Neural cell (in vitro differentiated cells): ENCODE measurements at regions not wholly inside any gene's neighbourhood (a gene's known extent, or its start where the extent isn't known, plus 50 kb on each side); places are given as distances from the start of the nearest gene placed in this dataset.

Experiments used
- EP300 ChIP-seq: fragments of 450-650 bp; conservative IDR thresholded peaks from 2 replicates; pipeline ENCODE4 v1.6.1; 2014; ENCODE audit warnings: antibody characterized with exemption, mild to moderate bottlenecking, moderate library complexity; ENCODE audit not compliant: poor library complexity, severe bottlenecking
- EZH2 ChIP-seq: fragments of 200-600, 300-800 bp; shearing (Covaris generic), sonication (generic); IDR thresholded peaks from 2 replicates; pipeline ENCODE4 v1.6.1; 2014; ENCODE audit warnings: antibody characterized with exemption, low read length, borderline replicate concordance, mild to moderate bottlenecking; ENCODE audit not compliant: insufficient read depth, poor library complexity, severe bottlenecking

GRCh38 chr2:217414429-217414828 is 554.6 kb upstream of the TNP1 start:
- no peak for TF ChIP-seq EP300
- no peak for TF ChIP-seq EZH2
